GM21717 (cell line): ENCODE measurements at regions not wholly inside any gene's neighbourhood (a gene's known extent, or its start where the extent isn't known, plus 50 kb on each side); places are given as distances from the start of the nearest gene placed in this dataset.
"Not testable (repeated sequence)": the region's sequence is repeated elsewhere in the genome, so short reads cannot be mapped to it uniquely, and the experiment has no call there.

ENCODE experiments used
- ATAC-seq: cut with Tn5 transposase; IDR thresholded peaks from one replicate; pipeline ENCODE4 v1.9.1; 2021; ENCODE audit warnings: mild to moderate bottlenecking, moderate library complexity; ENCODE audit not compliant: unreplicated experiment

DNA sequence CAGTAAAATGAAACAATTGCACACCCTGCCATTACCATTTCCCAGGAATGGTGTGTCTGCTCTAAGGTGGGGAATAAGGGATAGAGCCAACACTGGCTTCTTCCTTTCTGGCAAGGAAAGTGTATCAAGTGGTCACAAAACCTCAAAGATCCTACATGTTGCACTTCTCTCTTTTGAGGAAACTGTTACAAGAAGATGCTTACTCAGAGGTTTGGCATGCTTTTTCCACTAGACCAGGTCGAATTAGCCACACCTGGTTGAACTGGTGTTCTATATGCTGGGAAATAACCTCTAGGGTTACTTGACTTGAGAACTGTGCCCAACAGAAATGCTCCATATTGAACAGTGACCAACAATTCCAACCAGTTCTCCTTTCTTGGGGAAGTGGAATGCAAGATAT lies 102.9 kb downstream of the LRRN1 start:
- no peak for ATAC-seq

DNA sequence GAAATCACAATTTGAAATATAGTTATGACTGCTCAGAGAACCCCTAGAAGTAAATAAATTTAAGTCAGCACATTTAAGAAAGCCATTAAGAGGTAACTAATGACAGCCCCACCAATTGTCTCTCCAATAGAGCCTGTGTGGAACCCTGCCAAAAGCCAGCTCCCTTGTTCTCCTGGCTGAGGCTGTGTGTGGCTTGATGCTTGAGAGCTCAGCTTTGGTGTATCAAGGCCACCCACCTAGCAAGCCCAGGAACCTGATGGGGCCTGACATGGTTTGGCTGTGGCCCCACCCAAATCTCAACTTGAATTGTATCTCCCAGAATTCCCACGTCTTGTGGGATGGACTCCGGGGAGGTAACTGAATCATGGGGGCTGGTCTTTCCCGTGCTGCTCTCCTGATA lies 106.9 kb downstream of the LRRN1 start:
- no peak for ATAC-seq

DNA sequence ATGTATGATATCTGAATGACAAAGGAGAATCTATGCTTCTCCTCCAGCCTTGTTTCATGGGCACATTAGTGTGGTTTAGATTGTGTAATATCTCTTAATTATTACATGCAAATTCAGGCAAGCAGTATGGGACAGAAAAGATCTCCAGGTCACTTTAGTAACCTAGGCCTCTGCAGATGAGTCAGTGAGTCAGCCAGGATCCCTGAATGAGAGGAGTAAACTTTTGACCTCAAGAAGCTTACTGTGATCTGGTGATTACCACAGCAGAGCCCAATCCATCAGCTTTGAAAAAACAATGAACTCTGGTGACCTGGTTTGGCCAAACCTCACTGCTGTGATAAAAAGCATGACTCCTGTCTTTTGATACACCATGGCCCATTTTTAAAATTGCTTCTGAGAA lies 107.8 kb downstream of the LRRN1 start:
- ATAC-seq: no peak

DNA sequence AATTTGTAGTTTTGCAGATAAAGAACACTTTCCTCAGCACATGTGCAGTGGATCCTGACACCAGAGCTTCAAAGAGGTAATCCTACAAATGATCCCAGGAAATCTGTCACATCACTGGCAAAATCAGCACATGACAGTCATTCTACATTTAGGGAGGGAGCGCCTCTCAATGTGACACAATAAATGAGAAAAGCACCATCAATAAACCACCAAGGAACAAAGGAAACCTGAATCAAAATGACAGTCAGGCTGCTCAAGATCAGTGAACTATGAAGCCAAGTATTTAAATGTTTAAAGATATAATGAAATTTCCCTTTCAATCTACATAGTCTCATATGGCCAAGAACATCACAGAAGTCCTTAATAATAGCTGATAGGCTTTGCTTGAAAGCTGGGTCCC lies 119.5 kb downstream of the LRRN1 start:
- ATAC-seq: no peak

DNA sequence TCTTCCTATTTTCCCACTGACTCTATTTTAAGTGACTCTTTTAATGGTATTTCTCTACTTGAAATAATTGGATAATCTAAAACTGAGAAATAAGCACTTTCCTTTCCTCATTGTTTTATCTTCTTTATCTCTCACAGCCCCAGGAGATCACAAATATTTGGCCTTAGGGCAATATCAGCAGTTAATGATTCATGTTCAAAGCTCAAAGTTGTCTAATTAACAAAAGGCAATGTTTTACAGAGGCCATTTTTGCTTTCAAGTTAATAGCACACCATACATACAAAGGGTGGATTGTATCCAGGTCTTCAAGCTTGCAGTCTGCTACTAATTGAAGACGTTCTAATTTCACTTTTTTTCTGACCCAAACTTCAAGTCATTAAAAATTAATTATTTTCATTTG lies 120.1 kb downstream of the LRRN1 start:
- ATAC-seq: no peak

DNA sequence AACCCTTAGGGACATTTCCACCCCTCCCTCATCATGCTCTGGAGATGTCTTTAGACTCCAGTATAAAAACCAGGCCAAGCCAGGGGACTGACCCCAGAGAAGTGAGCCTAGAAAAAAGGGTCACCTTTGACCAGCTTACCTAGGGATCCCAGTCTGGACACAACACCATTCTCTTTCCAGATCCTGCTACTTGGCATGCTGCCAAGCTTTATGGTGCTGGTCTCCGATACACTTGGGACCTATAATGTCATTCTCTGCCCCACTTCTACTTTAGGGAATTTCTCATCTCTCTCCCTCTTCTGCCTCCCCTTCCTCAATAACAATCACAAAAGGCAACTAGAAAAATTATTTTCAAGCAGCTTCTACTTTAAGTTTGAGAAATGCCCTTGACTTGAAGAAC lies 124.4 kb downstream of the LRRN1 start:
- ATAC-seq: no peak

DNA sequence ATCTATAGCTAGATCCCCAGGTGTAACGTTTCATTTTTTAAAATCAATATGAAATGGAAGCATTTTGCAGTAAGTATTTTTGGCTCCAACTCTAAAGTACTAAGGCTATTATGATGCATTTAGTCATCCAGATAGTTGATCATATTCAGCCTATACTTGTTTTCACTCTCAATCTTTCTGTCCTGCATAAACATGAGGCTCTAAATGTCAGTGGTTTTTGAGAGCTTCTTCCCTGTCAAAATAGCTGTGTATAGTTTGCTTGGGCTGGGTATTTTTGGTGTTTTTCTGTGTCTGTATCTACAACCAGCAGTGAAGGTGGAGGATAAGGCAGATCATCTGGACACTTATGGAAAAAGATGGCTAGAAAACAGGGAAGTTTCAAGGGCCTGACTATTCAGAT lies 128.0 kb downstream of the LRRN1 start:
- no peak for ATAC-seq

DNA sequence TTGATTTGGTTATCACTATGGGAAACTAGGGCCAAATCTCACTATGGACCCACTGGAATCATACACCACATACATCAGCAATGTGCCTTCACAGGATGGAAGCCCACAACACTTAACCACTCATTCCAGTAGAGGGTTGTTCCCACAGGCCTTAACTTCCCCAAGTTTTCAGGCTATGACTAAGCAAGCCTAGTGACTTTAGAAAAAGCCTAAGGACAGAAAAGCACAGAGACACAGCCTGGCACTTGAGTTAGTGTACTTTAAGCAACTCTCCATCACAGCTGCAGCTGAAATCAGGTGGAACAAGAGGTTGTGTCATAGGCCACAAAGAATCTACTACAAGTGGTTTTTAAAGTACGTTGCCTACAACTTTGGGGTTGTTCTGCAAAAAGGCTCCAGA lies 128.7 kb downstream of the LRRN1 start:
- ATAC-seq: no peak

DNA sequence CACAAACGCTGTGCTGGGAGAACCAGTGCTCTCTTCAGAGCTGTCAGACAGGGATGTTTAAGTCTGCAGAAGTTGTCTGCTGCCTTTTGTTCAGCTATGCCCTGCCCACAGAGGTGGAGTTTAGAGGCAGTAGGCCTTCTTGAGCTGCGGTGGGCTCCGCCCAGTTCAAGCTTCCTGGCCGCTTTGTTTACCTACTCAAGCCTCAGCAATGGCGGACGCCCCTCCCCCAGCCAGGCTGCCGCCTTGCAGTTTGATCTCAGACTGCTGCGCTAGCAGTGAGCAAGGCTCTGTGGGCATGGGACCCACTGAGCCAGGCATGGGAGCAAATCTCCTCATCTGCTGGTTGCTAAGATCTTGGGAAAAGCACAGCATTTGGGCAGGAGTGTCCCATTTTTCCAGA lies 142.1 kb downstream of the LRRN1 start:
- ATAC-seq: not testable (repeated sequence)

DNA sequence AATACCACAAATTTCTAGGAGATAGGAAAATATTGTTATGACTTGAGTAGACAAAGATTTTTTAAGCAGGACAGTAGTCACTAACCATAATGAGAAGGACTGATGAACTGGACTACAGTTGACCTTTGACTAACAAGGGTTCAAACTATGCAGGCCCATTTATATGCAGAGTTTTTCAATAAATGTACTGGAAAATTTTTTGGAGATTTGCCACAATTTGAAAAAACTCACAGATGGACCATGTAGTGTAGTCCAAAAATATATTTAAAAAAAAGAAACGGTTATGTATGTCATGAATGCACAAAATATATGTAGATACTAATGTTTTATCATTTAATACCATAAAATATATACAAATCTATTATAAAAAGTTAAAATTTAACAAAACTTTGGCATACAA lies 151.8 kb downstream of the LRRN1 start:
- no peak for ATAC-seq

DNA sequence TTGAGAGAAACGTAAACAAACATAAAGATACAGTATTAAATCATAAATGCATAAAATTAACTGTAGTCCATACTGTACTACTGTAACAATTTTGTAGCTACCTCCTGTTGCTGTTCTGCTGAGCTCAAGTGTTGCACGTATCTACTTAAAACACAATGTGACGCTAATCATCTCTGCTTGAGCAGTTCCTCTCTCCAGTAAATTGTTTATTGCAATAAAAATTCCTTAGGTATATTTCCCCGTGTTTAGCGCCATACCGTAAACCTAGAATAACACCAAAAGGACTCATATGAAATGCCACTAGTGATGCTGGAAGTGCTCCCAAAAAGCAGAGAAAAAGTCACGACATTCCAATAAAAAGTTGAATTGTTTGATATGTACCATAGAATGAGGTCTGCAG lies 152.3 kb downstream of the LRRN1 start:
- no peak for ATAC-seq

DNA sequence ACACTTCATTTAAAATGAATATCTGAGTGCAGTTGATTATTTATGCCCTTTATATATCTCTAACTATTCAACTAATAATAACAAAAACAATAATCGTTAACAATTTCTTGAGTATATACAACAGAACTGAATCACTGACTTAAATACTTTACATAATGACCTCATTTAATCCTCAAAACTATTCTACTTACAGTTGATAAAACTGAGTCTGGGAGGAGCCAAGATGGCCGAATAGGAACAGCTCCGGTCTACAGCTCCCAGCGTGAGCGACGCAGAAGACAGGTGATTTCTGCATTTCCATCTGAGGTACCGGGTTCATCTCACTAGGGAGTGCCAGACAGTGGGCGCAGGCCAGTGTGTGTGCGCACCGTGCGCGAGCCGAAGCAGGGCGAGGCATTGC lies 163.6 kb downstream of the LRRN1 start:
- ATAC-seq: not testable (repeated sequence)

DNA sequence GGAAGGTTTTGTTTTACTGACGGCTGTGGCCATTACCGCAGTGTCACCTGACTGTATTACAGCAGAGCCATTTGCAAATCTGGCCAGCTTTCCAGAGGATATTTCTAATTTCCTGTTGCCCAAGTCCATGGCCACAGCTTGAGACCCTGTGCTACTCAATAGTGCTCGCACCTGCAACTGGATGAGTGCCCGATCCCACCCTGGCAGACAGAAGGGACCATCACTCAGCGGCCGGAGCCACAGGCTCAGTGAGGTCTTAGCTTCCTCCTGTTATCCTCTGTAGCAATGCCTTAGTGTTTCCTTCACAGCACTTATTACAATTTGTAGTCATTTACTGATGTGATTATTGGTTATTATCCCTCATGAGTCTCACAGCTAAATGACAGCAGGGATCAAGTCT lies 184.8 kb downstream of the LRRN1 start:
- ATAC-seq: no peak

DNA sequence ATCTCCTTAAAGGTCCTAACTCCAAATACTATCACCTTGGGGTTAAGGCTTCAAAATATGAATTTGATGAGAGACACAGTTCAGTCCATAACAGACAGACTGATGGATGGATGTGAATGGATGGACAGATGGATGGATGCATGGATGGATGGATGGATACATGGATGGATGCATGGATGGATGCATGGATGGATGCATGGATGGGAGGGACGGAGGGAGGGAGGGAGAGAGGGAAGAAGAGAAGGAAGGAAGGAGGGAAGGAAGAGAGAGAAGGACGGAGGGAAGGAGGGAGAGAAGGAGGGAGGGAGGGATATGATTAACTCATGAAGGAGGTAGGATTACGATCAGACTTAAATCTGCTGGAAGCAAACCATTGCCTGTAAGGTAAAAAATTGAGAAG lies 192.4 kb downstream of the LRRN1 start:
- ATAC-seq: no peak

DNA sequence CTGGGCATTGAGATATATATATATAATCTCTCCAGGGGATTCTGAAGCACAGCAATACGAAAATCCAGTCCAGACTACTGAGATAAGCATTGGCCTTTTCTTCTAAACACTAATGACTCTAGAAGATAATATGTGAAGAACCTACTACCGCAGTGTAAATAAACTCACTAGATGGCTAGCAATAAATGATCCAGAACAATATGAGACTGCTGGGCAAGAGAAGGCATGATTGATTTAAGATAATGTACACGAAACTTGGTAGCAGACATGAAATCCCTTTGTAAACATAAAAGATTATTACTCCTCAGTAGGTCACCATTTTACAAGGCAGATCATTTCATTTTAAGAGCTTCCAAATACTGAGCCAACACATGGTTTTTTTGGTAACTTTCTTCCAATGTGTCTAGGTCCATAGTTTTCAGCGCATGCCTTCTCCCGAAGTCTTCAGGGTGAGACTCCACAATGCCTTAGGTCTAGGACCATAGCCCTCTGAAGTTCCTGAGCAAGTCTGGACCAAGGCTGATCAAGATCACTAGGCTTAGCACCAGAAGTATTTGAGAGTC lies 193.2 kb downstream of the LRRN1 start:
- no peak for ATAC-seq

DNA sequence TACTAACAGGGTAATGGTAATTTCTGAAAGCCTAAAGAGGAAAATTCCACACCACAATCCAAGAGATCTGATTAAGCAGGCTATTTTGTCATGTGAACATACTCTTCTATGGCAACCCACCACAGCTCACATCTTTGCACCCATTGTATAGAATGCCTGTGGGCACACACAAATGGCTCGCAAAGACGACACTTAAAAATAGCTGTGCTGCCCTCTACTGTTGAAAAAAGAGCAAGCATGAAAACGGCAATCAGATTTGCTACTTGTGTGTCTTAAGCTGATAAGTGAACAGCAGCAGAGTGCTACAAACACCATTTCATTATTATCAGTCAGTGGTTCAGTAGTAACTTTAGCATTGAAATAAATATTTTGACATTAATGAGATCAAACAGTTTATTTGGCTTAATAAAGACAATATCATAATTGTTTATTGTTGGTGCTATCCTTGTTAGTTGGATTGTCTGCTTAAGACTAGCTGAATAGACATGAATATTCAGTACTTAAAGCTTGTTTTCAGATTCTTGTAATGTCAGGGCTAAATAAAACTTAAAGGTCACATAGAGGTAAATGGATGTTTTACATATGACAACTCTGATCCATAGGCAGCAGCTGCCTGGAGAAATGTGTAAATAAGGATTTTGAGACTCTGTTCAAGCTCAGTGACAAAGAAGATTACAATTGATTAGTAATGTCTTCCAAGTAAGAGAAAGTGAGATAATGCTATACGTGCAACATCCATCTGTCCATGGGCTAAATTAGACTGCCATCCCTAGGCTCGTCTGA lies 199.1 kb downstream of the LRRN1 start:
- ATAC-seq: peak; percentile 87

DNA sequence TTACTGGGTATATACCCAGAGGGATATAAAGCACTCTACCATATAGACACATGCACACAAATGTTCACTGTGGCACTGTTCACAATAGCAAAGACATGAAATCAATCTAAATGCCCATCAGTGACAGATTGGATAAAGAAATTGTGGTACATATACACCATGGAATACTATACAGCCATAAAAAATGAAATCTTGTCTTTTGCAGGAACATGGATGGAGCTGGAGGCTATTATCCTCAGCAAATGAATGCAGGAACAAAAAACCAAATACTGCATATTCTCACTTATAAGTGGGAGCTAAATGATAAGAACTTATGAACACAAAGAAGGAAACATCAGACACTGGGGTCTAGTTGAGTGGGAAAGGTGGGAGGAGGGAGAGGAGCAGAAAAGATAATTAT lies 200.1 kb downstream of the LRRN1 start:
- ATAC-seq: not testable (repeated sequence)

DNA sequence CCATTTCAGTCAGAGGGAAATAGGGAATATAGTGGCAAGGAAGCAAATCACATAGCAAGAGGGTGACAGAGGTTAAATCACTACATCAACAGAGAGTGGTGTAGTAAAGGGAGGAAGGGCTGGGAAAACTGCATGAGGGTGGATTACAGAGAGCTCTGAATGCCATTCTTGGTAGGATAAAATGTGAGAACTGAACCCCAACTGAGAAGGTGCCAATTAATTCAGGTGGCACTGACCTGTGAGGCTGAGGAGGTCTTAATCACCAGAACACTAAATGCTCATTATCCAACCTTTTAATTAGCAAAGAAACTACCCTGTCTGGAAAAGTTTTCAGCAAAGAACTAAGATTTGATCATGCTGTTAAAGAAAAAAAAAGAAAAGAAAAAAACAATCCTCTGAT lies 202.7 kb downstream of the LRRN1 start:
- no peak for ATAC-seq

DNA sequence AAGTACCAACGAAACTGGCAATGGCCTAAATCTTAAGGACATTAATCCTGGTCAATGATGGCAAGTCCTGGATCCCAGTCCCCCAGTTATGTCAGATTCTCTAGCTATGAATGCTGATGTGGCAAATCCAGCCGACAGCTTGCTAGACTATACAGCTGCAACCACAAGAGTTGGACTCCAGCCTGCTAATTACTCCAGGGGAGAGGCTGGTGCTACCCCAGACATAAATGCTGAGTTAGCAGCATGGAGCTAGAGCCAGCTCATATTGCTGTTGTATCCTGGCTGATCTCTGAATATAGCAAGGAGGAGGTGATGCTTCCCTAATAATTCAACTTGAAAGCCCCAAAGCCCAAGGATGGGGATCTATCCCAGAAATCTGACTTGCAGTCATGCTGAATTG lies 207.1 kb downstream of the LRRN1 start:
- ATAC-seq: no peak

DNA sequence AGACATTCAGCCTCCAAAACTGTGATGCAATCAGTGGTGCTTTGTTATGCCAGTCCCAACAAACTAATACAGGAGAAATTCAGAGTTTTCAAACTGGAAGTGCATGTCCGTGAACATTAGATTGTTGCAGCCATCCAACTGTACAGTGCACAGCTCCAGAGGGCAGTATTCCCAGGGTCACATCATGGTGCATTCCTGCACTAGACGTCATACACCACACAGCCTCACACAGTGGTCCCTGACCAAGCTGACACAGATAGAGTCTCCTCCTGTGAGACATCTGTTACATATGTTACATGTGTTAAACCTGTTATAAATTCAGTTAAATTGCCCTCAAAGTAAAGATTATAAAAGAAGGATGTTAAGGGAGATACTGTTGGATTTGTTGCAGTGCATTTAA lies 209.0 kb downstream of the LRRN1 start:
- no peak for ATAC-seq

DNA sequence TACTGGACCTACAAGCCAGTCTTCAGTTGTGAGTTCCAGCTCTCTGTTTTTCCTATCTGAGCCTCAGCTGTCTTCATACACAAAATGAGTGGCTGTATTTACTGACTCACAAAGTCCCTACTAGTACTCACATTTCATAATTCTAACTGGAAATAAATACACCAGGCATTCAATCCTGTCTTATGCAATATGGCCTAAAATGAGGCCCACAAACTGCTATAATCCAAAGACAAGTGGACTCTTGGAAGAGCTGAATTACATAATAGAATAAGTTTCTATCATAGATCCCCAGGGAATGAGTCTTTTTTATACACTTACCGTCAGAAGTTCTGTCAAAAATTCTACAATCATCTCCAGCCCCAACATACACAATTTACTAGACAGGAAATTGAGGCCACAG lies 211.9 kb downstream of the LRRN1 start:
- no peak for ATAC-seq

DNA sequence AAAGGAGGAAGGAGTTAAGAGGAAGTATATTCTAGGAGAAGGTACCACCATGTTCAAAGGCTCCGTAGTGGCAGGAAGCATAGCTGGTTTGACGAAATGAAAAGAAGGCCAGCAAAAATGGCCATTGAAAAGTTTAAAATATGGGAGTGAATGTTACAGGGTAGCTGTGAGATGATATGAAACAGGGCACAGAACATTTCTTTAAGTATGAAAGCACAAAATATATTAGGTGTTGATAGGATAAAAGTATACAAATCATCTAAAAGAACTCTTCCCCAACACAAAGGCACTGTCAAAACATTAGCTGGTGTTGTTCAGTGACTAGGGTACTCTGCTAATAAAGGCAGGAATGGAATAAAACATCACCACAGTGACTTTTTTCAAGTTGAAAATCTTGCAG lies 216.2 kb downstream of the LRRN1 start:
- ATAC-seq: no peak

DNA sequence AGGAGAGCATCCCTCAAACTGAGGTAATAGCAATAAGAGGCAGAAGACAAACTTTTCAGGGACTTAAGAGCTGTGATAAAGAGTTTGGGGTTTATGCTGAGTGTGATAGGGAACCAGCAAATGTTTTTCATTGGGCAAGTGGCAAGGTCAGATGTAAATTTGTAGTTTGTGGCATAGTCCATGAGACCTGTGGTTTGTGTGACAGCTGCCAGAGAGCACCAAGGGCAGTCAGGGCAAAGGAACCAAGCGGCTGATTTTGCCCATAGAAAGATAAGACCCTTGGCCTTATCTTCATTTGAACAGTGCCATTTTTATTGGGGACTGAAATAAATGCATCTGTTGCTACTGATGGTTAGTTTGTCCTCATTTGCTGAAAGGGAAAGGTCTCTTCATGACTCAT lies 220.3 kb downstream of the LRRN1 start:
- no peak for ATAC-seq
